ENCODE measurements at regions not wholly inside any gene's neighbourhood (a gene's known extent, or its start where the extent isn't known, plus 50 kb on each side); places are given as distances from the start of the nearest gene placed in this dataset.
A peak's percentile ranks its signal among the peaks of the same experiment; 100 is the strongest.

GRCh38 chr12:59080101-59080500 is 159.8 kb upstream of the LRIG3 start:
- ATAC-seq (peak; percentile 70), DNase-seq (no peak)
- Histone ChIP-seq H3K9me3 (no peaks in the 10 kb centered on the region), H3K4me1 (peaks cover 7% of the 10 kb centered on the region), H3K36me3 (no peaks in the 10 kb centered on the region), H3K27ac (no peak overlapping the region), H3K4me3 (no peak overlapping the region), H3K27me3 (no peaks in the 10 kb centered on the region)
- TF ChIP-seq CTCF (IDR thresholded peaks at IDR 0.05) = no peak
- intact Hi-C loops (cut with DNase I) = no loop called here

GRCh38 chr12:59079472-59079871 is 159.2 kb upstream of the LRIG3 start:
- Histone ChIP-seq H3K27ac (no peak overlapping the region), H3K9me3 (no peaks in the 10 kb centered on the region), H3K4me3 (no peak overlapping the region), H3K36me3 (no peaks in the 10 kb centered on the region), H3K4me1 (peaks cover 7% of the 10 kb centered on the region), H3K27me3 (no peaks in the 10 kb centered on the region)
- DNase-seq (no peak), ATAC-seq (no peak)
- intact Hi-C loops (cut with DNase I) = no loop called here
- TF ChIP-seq CTCF (IDR thresholded peaks at IDR 0.05) = no peak

DNA sequence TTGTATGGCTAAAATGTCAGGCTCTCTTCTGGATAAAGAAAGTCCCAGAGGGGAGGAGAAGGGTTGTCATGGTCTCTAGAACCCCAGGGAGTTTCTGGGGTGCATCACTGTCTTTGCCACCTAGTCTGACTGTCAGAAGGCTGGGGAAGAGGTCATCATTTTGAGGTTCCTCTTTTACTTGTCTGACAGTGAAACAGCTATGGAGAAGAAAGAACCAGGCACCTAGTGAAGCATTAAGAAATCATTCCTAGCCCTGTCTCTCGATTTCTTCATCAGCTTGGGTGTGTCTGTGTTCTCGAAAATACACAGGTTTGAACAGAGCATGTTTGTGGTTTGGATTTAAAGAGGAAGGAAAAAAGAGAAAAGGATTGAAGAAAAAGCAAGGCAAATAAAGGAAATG is 158.7 kb upstream of the LRIG3 start:
- peak; percentile 80 for ATAC-seq
- intact Hi-C loops (cut with DNase I) = no loop called here
- Histone ChIP-seq H3K36me3 (no peaks in the 10 kb centered on the region), H3K9me3 (no peaks in the 10 kb centered on the region), H3K4me3 (no peak overlapping the region), H3K27ac (peak overlapping the region; percentile 7), H3K27me3 (no peaks in the 10 kb centered on the region), H3K4me1 (peaks cover 7% of the 10 kb centered on the region)
- no peak for TF ChIP-seq CTCF (IDR thresholded peaks at IDR 0.05)
- no peak for DNase-seq

DNA sequence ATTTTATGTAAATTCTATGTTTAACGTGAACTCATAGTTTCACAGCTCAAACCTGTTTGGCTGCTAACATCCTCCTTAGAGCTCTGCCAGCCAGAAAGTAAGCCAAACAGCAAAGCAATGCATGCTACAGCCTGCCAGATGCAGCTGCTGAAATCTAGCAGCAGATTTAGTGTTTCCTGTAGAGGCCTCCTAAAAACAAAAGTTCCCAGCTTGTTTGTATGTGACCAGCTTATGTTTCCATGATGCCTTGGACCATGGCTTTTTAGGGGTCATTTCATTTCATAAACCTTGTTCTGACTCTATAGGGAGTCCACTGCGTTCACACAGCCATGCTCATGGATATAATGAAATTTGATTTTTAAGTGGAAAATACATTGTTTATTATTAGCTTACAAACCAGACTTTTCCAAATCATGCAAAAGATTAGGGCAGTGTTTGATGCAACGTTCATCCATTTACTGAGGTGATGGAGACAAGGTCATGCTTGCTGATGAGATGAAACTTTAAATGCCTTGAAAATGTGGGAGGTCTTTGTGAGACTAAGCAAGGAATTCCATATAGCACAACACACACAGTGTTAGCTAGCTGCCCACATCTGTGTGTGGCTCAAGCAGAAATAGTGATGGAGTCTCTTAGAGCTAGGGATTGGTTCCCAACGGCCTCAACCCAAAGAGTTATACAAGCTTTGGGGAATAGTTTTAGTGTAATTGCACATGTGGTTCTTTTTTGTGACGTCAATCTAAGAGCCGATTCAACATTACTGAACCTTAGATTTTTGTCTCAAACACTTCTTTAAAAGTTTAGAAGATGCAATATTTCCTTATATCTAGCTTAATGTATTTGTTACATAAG is 157.5 kb upstream of the LRIG3 start:
- no peaks in the 10 kb centered on the region for H3K9me3 ChIP-seq
- H3K27ac ChIP-seq = no peak overlapping the region
- H3K36me3 ChIP-seq = no peaks in the 10 kb centered on the region
- intact Hi-C loops (cut with DNase I) = no loop called here
- no peaks in the 10 kb centered on the region for H3K27me3 ChIP-seq
- DNase-seq (no peak), ATAC-seq (peak; percentile 25)
- no peak for TF ChIP-seq CTCF (IDR thresholded peaks at IDR 0.05)
- no peak overlapping the region for H3K4me3 ChIP-seq
- peaks cover 7% of the 10 kb centered on the region for H3K4me1 ChIP-seq

DNA sequence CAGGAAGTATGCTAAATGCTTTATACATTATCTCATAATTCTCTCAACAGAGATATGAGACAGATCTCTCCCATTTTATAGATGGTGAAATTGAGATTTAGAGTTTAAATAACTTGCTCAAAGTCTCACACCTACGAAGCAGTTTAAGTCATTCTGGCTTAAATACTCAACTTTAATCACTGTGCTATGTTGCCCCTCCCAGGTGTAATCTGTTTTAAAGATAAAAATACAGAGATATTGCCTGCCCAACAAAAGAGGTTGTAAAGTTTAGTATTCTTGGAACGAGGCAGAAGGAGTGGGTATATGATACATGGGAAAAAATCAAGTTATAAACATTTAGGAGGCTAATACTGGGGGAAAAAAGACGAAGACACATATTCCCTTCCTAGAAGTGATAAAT is 156.8 kb upstream of the LRIG3 start:
- H3K9me3 ChIP-seq = no peaks in the 10 kb centered on the region
- intact Hi-C loops (cut with DNase I) = no loop called here
- peaks cover 7% of the 10 kb centered on the region for H3K4me1 ChIP-seq
- DNase-seq (no peak), ATAC-seq (no peak)
- H3K27ac ChIP-seq = no peak overlapping the region
- no peak overlapping the region for H3K4me3 ChIP-seq
- no peaks in the 10 kb centered on the region for H3K27me3 ChIP-seq
- no peak for TF ChIP-seq CTCF (IDR thresholded peaks at IDR 0.05)
- no peaks in the 10 kb centered on the region for H3K36me3 ChIP-seq

All from upper lobe of right lung (tissue), 1 donor.